ENCODE measurements at regions not wholly inside any gene's neighbourhood (a gene's known extent, or its start where the extent isn't known, plus 50 kb on each side); places are given as distances from the start of the nearest gene placed in this dataset.

DNA sequence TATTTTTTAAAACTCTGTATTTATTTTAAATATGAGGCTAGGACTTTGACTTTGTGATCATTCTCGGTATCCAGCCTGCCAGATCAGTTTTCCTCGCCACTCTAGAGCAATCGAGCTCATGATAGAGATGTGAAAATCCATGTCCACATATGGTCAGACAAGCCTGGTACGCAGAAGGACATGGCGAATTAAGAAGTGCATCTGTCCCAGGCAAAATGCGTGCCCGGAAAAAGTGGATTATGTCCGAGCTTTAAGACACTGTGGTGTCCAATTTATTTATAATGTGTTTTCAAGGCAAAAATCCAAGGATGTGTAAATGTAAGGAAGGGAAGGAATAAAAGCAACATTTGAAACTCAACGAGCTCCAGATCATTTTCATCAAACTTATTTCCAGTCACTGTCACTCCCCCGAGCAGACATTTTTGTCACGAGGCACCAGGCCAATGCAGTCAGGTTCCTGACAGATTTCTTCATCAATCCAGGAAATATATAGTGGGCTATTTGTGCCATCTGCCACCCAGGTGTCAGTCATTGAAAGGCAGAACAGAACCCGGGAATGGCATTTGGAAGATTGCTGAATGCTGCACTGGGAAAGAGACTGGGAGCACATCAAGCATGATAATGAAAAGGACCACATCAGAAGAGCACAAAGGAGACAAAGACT is 825.7 kb downstream of the SQOR start:
- Mint-ChIP-seq H3K4me3 (no peak overlapping the region), H3K27ac (no peak overlapping the region), H3K9me3 (peaks cover 2 to 12% (median 2%) of the 10 kb centered on the region in 5 donors), H3K36me3 (no peaks in the 10 kb centered on the region), H3K27me3 (no peaks in the 10 kb centered on the region), H3K4me1 (no peaks in the 10 kb centered on the region)
- ChIA-PET POLR2A (no interaction called here), CTCF (no interaction called here)
- H3K27ac ChIP-seq (ENCODE audit: low read depth, low read length): no peak overlapping the region
- H3K36me3 ChIP-seq (ENCODE audit: insufficient read depth, low read length): no peaks in the 10 kb centered on the region
- no peaks in the 10 kb centered on the region for H3K27me3 ChIP-seq (ENCODE audit: insufficient read depth, low read length, poor library complexity, severe bottlenecking)
- DNase-seq: no peak
- H3K4me1 ChIP-seq (ENCODE audit: insufficient read depth, low read length): no peaks in the 10 kb centered on the region
- H3K9me3 ChIP-seq (ENCODE audit: low read length): no peaks in the 10 kb centered on the region
- H3K4me3 ChIP-seq (ENCODE audit: low read length): no peak overlapping the region

DNA sequence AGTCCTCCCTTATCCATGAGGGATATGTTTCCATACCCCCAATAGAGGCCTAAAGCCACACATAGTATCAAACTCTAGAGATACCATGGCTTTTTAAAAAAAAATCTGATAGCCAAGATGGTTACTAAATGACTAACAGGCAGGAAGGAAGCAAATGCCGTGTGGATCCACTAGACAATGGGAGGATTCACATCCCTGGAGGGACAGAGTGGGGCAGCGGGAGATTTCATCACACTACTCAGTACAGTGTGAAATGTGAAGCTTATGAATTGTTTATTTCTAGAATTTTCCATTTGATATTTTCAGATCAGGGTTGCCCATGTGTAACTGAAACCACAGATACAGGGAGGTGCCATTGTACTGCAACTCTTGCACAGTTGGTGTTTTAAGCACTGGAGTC is 826.6 kb downstream of the SQOR start:
- CTCF ChIA-PET: no interaction called here
- no peak overlapping the region for H3K4me3 ChIP-seq (ENCODE audit: low read length)
- H3K36me3 ChIP-seq (ENCODE audit: insufficient read depth, low read length): no peaks in the 10 kb centered on the region
- POLR2A ChIA-PET: no interaction called here
- Mint-ChIP-seq H3K27ac (no peak overlapping the region), H3K9me3 (peaks cover 2 to 15% (median 7%) of the 10 kb centered on the region in 5 donors), H3K36me3 (no peaks in the 10 kb centered on the region), H3K4me1 (no peaks in the 10 kb centered on the region), H3K27me3 (no peaks in the 10 kb centered on the region), H3K4me3 (no peak overlapping the region)
- DNase-seq: no peak
- no peaks in the 10 kb centered on the region for H3K27me3 ChIP-seq (ENCODE audit: insufficient read depth, low read length, poor library complexity, severe bottlenecking)
- H3K27ac ChIP-seq (ENCODE audit: low read depth, low read length): no peak overlapping the region
- no peaks in the 10 kb centered on the region for H3K9me3 ChIP-seq (ENCODE audit: low read length)
- no peaks in the 10 kb centered on the region for H3K4me1 ChIP-seq (ENCODE audit: insufficient read depth, low read length)

DNA sequence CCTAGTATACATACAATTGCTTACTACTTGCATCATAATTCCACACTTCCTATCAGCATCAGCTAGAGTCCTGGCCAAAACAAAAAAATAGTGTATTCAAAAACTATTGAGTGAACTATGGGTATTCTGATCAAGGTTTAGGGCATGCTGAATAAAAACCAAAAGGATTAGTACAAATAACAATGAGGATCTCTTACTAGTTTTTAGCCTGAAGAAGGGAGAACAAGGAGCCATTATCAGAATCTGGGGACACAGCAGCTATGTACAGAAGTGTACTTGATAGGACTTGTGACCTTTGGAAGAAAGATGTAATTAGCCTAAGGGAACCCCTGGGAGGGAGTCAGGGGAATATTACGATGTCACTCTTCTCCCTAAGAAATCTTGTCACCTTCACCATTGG is 832.2 kb downstream of the SQOR start:
- ChIA-PET POLR2A (no interaction called here), CTCF (no interaction called here)
- H3K36me3 Mint-ChIP-seq: no peaks in the 10 kb centered on the region
- no peak overlapping the region for H3K27ac ChIP-seq (ENCODE audit: low read depth, low read length)
- H3K9me3 Mint-ChIP-seq: peaks cover 6 to 19% (median 9%) of the 10 kb centered on the region in 5 donors
- no peaks in the 10 kb centered on the region for H3K4me1 ChIP-seq (ENCODE audit: insufficient read depth, low read length)
- H3K9me3 ChIP-seq (ENCODE audit: low read length): peaks cover 3% of the 10 kb centered on the region
- H3K27me3 Mint-ChIP-seq: no peaks in the 10 kb centered on the region
- H3K27ac Mint-ChIP-seq: no peak overlapping the region
- H3K4me1 Mint-ChIP-seq: no peaks in the 10 kb centered on the region
- DNase-seq: no peak
- H3K4me3 ChIP-seq (ENCODE audit: low read length): no peak overlapping the region
- H3K36me3 ChIP-seq (ENCODE audit: insufficient read depth, low read length): no peaks in the 10 kb centered on the region
- H3K27me3 ChIP-seq (ENCODE audit: insufficient read depth, low read length, poor library complexity, severe bottlenecking): no peaks in the 10 kb centered on the region
- no peak overlapping the region for H3K4me3 Mint-ChIP-seq

DNA sequence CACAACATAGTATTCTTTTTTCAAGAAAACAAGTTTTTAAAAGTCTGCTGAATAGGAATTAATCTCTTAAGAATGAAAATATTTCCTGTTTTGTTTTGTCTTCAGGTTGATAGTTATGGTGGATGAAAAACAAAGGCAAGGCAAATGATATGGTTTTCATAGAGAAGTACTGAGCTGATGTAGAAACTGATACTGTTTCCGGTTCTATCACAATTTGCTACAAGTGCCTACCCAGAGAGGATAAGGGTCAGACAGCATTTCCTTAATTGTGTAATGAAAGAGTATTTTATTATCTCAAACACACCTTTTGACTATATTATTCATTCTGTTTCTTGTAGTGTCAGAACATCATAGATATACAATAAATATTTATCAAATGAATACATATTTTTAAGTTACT is 836.3 kb downstream of the SQOR start:
- Histone ChIP-seq H3K36me3 (ENCODE audit: insufficient read depth, low read length) (no peaks in the 10 kb centered on the region), H3K4me3 (ENCODE audit: low read length) (no peak overlapping the region), H3K27ac (ENCODE audit: low read depth, low read length) (no peak overlapping the region), H3K4me1 (ENCODE audit: insufficient read depth, low read length) (no peaks in the 10 kb centered on the region), H3K9me3 (ENCODE audit: low read length) (peaks cover 3% of the 10 kb centered on the region), H3K27me3 (ENCODE audit: insufficient read depth, low read length, poor library complexity, severe bottlenecking) (no peaks in the 10 kb centered on the region)
- H3K27ac Mint-ChIP-seq: no peak overlapping the region
- no peaks in the 10 kb centered on the region for H3K4me1 Mint-ChIP-seq
- peaks cover 3 to 23% (median 8%) of the 10 kb centered on the region in 5 donors for H3K9me3 Mint-ChIP-seq
- no peak for DNase-seq
- CTCF ChIA-PET: no interaction called here
- POLR2A ChIA-PET: no interaction called here
- H3K27me3 Mint-ChIP-seq: no peaks in the 10 kb centered on the region
- no peaks in the 10 kb centered on the region for H3K36me3 Mint-ChIP-seq
- H3K4me3 Mint-ChIP-seq: no peak overlapping the region

DNA sequence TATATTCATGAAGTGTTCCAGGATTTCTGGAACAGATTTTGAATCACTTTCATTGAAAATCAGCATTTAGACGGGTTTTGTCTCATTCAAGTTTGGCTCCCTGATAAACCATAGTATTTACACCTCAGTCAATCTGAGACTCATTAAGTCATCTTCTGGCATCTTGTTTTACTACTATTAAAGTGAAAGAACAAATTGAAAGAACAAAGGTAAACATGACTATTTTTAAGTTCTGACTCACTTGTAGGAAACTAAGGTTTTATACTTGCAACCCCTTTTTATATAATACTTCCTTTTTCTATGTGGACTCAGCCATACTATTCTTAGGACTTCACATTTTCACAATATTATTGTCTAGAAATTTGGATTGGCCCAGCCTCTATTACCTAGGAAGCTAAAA is 854.4 kb downstream of the SQOR start:
- peaks cover 4 to 18% (median 9%) of the 10 kb centered on the region in 5 donors for H3K9me3 Mint-ChIP-seq
- no peak overlapping the region for H3K4me3 Mint-ChIP-seq
- no peaks in the 10 kb centered on the region for H3K27me3 ChIP-seq (ENCODE audit: insufficient read depth, low read length, poor library complexity, severe bottlenecking)
- H3K27ac ChIP-seq (ENCODE audit: low read depth, low read length): no peak overlapping the region
- DNase-seq: no peak
- no peak overlapping the region for H3K4me3 ChIP-seq (ENCODE audit: low read length)
- H3K36me3 Mint-ChIP-seq: no peaks in the 10 kb centered on the region
- ChIA-PET POLR2A (no interaction called here), CTCF (no interaction called here)
- H3K4me1 Mint-ChIP-seq: no peaks in the 10 kb centered on the region
- no peaks in the 10 kb centered on the region for H3K4me1 ChIP-seq (ENCODE audit: insufficient read depth, low read length)
- H3K27ac Mint-ChIP-seq: no peak overlapping the region
- no peaks in the 10 kb centered on the region for H3K36me3 ChIP-seq (ENCODE audit: insufficient read depth, low read length)
- H3K9me3 ChIP-seq (ENCODE audit: low read length): no peaks in the 10 kb centered on the region
- H3K27me3 Mint-ChIP-seq: no peaks in the 10 kb centered on the region

DNA sequence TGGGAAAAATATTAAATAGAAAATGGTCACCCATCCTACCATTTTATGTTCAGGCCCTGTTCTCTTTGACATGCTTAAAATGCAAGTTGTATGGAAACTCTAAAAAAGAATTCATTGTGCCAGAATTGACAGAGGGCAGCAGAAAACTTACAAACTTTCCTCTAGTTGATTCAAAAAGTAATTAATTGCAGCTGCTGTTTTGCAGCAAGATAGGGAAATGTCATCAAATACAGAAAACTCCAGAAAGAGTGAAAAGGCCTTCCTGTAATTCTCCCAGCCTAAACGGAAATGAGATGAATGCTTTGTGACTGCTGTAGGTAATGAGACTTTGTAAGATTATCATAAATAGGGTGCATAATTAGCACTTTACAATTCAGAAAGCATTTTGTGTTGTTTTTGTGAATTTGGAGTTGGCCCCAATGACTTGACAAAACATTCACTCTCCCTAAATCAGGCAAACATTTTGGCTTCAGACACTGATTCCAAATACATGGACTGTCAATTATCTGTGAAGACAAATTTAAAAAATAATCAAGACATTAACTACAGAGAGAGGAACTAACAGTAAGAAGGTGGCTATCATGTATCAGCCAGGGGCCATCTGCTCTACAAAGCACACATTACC is 861.8 kb downstream of the SQOR start:
- Histone ChIP-seq H3K36me3 (ENCODE audit: insufficient read depth, low read length) (no peaks in the 10 kb centered on the region), H3K4me3 (ENCODE audit: low read length) (no peak overlapping the region), H3K27ac (ENCODE audit: low read depth, low read length) (no peak overlapping the region), H3K27me3 (ENCODE audit: insufficient read depth, low read length, poor library complexity, severe bottlenecking) (no peaks in the 10 kb centered on the region), H3K4me1 (ENCODE audit: insufficient read depth, low read length) (no peaks in the 10 kb centered on the region), H3K9me3 (ENCODE audit: low read length) (no peaks in the 10 kb centered on the region)
- H3K9me3 Mint-ChIP-seq: peaks cover 7 to 30% (median 18%) of the 10 kb centered on the region in 5 donors
- no peaks in the 10 kb centered on the region for H3K4me1 Mint-ChIP-seq
- no peak overlapping the region for H3K4me3 Mint-ChIP-seq
- ChIA-PET CTCF (no interaction called here), POLR2A (no interaction called here)
- H3K36me3 Mint-ChIP-seq: no peaks in the 10 kb centered on the region
- no peak for DNase-seq
- H3K27ac Mint-ChIP-seq: no peak overlapping the region
- H3K27me3 Mint-ChIP-seq: no peaks in the 10 kb centered on the region

DNA sequence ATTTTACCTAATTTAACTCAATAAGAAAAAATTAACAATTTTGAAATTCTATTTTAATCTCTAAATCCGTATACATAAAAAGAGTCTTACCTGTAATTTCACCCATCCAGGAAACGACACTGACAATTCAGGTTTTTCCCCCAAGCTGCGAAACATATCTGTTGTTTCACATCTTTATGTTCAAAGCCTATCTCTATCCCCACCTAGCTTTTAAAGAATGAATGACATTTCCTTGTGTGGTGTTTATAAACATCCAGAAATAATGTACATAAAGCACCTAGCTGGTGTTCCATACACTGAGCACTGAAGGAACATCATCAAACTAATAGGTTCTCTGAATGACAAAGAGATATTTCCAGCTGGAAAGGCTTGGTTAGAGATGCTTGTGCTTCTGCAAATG is 867.8 kb downstream of the SQOR start:
- no peaks in the 10 kb centered on the region for H3K9me3 ChIP-seq (ENCODE audit: low read length)
- Mint-ChIP-seq H3K9me3 (peaks cover 2 to 23% (median 8%) of the 10 kb centered on the region in 5 donors), H3K27ac (no peak overlapping the region), H3K27me3 (no peaks in the 10 kb centered on the region), H3K4me3 (no peak overlapping the region), H3K4me1 (no peaks in the 10 kb centered on the region), H3K36me3 (no peaks in the 10 kb centered on the region)
- H3K4me1 ChIP-seq (ENCODE audit: insufficient read depth, low read length): no peaks in the 10 kb centered on the region
- no peak for DNase-seq
- H3K27ac ChIP-seq (ENCODE audit: low read depth, low read length): no peak overlapping the region
- POLR2A ChIA-PET: no interaction called here
- CTCF ChIA-PET: no interaction called here
- no peak overlapping the region for H3K4me3 ChIP-seq (ENCODE audit: low read length)
- H3K27me3 ChIP-seq (ENCODE audit: insufficient read depth, low read length, poor library complexity, severe bottlenecking): no peaks in the 10 kb centered on the region
- H3K36me3 ChIP-seq (ENCODE audit: insufficient read depth, low read length): no peaks in the 10 kb centered on the region

DNA sequence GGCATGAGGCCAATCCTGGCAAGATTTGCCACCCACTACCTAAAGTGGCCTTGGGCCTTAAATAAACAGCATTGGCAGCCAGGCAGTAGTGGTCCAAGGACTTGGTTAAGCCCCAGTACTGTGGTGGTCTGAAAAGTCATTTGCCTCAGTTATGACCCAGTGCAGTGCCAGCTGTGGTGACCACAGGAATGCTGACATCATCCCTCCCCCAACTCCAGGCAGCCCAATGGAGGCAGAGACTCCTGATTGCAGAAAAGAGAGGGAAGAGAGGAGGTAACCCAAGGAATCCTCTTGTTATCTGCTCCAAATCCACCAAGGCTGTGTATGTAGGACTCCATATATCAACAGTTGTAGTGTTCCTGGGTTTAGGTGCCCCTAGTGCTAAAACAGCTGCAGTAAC is 883.6 kb downstream of the SQOR start:
- no peak overlapping the region for H3K27ac Mint-ChIP-seq
- H3K4me3 ChIP-seq (ENCODE audit: low read length): no peak overlapping the region
- no peak for DNase-seq
- POLR2A ChIA-PET: no interaction called here
- no peaks in the 10 kb centered on the region for H3K4me1 ChIP-seq (ENCODE audit: insufficient read depth, low read length)
- H3K27me3 ChIP-seq (ENCODE audit: insufficient read depth, low read length, poor library complexity, severe bottlenecking): no peaks in the 10 kb centered on the region
- H3K27ac ChIP-seq (ENCODE audit: low read depth, low read length): no peak overlapping the region
- no peaks in the 10 kb centered on the region for H3K36me3 ChIP-seq (ENCODE audit: insufficient read depth, low read length)
- H3K27me3 Mint-ChIP-seq: no peaks in the 10 kb centered on the region
- CTCF ChIA-PET: no interaction called here
- H3K4me1 Mint-ChIP-seq: no peaks in the 10 kb centered on the region
- H3K9me3 ChIP-seq (ENCODE audit: low read length): no peaks in the 10 kb centered on the region
- peaks cover 2 to 25% (median 9%) of the 10 kb centered on the region in 5 donors for H3K9me3 Mint-ChIP-seq
- no peak overlapping the region for H3K4me3 Mint-ChIP-seq
- no peaks in the 10 kb centered on the region for H3K36me3 Mint-ChIP-seq

All from CD8-positive, alpha-beta memory T cell (primary cell).